GM12892 (cell line): ENCODE measurements at regions not wholly inside any gene's neighbourhood (a gene's known extent, or its start where the extent isn't known, plus 50 kb on each side); places are given as distances from the start of the nearest gene placed in this dataset.

Experiments used
- DNase-seq: peaks from one replicate; pipeline ENCODE4 v3.0.0; 2011; ENCODE audit not compliant: insufficient read length
- FAIRE-seq: peaks from 2 replicates; lab custom pipeline; 2011; peaks lifted over from hg19 to GRCh38; lab: Jason Lieb, UNC
- POLR2A ChIP-seq: IDR thresholded peaks from 2 replicates; pipeline ENCODE4 v1.6.1; 2011; ENCODE audit warnings: low read depth, low read length, control low read depth
- POLR2AphosphoS5 ChIP-seq: IDR thresholded peaks from 2 replicates; pipeline ENCODE4 v1.6.1; 2011; ENCODE audit warnings: low read depth, low read length, control low read depth
- TAF1 ChIP-seq: IDR thresholded peaks from 2 replicates; pipeline ENCODE4 v1.6.1; 2011; ENCODE audit warnings: low read depth, mild to moderate bottlenecking, control low read depth, low read length, borderline replicate concordance

DNA sequence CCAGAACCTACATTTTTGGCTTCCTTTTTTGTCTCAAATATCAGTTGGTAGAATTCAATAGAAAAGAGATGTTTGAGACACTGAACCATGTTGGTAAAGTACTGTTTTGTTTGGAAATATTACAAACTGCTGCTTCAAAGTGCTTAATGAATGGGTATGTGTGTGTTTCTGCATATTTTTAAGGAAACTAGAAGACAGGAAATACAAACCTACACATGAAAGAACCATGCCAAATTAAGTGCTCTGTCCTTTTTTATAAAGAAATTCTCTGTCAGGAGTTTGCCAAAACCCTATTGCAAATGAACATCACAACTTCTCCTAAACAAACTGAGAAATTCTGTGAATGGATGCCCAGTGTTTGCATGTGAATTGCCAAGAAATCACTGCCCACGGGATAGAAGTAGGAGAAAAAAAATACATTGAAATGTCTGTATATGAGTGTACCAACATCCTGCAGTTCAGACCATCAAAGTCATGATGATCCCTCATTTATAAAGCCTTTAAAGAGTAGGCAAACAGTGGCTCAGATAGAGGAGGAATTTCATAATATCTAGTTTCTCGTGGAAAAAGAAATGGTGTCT, 69.6 kb upstream of the RND3 start:
- no peak for FAIRE-seq
- no peak for DNase-seq
- no peak for TF ChIP-seq POLR2A
- no peak for TF ChIP-seq TAF1
- no peak for TF ChIP-seq POLR2AphosphoS5

GRCh38 chr2:150555611-150556356, 68.3 kb upstream of the RND3 start:
- no peak for TF ChIP-seq POLR2AphosphoS5
- no peak for TF ChIP-seq TAF1
- no peak for TF ChIP-seq POLR2A
- DNase-seq (no peak), FAIRE-seq (no peak)

DNA sequence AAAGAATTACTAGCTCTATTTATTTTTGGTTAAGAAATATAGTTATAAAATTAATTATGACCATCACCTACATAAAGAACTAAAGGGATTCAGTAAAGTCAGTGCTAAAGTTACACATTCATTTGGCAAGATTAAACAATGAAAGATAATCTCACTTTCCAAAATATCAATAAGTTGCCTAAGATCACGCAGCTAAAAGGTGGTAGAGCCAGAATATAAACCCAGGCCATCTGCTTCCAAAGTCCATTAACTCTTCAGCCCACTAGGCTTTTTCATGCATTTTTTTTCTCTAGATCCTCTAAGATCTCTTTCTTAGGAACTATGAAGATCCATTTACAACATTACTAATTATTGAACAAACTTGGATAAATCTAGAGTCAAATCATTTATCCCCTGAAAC, 66.6 kb upstream of the RND3 start:
- FAIRE-seq, result no peak
- TF ChIP-seq POLR2A (no peak), TAF1 (no peak), POLR2AphosphoS5 (no peak)
- DNase-seq, result no peak

- no peak for DNase-seq
- TF ChIP-seq POLR2AphosphoS5 (no peak), POLR2A (no peak), TAF1 (no peak)
- no peak for FAIRE-seq
Measured at GRCh38 chr2:150552041-150552820, 64.8 kb upstream of the RND3 start.

GRCh38 chr2:150549381-150549780, 61.9 kb upstream of the RND3 start:
- no peak for TF ChIP-seq POLR2A
- no peak for TF ChIP-seq POLR2AphosphoS5
- no peak for TF ChIP-seq TAF1
- DNase-seq, result no peak
- no peak for FAIRE-seq

DNA sequence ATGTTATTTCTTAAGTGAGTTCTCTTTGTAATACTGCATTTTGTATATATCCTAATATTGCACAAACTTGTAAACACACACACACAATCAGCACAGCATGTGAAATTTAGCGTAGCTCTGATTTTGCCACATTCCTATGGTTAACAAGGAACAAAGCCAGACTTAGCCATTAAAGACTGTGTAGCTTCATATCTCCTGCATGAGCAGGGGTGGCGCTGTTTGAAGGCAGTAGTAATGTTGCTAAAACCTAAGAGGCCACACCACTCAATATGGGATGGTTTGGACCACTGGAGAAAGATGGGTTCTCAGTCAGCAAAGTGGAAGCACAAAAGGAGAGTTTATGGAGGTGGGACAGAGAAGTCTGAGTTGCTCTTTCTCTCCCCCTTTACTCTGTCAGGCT, 61.1 kb upstream of the RND3 start:
- no peak for DNase-seq
- TF ChIP-seq POLR2A (no peak), POLR2AphosphoS5 (no peak), TAF1 (no peak)
- FAIRE-seq, result no peak

DNA sequence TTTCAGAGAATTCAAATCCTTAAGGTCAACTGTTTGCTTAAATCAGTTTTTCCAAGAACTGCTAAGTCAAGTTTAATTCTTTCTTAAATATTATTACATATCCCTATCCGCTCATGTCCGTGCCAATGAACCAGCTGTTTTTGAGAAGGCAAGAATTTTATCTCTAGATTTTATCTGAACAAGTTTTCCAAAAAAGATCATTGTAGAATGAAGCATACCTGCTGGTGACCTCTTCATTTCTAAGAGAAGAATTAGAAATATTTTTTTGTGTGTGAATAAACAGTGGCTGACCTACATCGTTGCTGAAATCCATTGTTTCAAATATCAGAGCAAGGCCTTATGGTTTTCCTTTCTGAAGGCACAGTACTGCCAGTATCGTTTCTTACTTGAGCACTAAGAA, 58.4 kb upstream of the RND3 start:
- no peak for TF ChIP-seq POLR2A
- TF ChIP-seq POLR2AphosphoS5, result no peak
- TF ChIP-seq TAF1, result no peak
- no peak for FAIRE-seq
- no peak for DNase-seq

- TF ChIP-seq TAF1 (no peak), POLR2AphosphoS5 (no peak), POLR2A (no peak)
- FAIRE-seq, result no peak
- DNase-seq, result no peak
Measured at GRCh38 chr2:150544731-150545130, 57.3 kb upstream of the RND3 start.

- TF ChIP-seq TAF1 (no peak), POLR2A (no peak), POLR2AphosphoS5 (no peak)
- FAIRE-seq (no peak), DNase-seq (no peak)
Measured at GRCh38 chr2:150542692-150543091, 55.2 kb upstream of the RND3 start.

DNA sequence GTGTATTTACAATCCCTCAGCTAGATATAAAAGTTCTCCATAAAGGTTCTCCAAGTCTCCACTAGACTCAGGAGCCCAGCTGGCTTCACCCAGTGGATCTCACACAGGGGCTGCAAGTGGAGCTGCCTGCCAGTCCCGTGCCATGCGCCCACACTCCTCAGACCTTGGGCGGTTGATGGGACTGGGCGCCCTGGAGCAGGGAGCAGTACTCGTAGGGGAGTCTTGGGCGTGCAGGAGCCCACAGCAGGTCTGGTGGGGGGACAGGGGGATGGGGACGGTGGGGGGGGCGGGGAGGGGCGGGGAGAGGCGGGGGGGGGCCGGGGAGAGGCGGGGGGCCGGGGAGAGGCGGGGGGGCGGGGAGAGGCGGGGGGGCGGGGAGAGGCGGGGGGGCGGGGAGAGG, 54.7 kb upstream of the RND3 start:
- TF ChIP-seq POLR2A, result no peak
- no peak for TF ChIP-seq TAF1
- TF ChIP-seq POLR2AphosphoS5, result no peak
- no peak for DNase-seq
- no peak for FAIRE-seq

DNA sequence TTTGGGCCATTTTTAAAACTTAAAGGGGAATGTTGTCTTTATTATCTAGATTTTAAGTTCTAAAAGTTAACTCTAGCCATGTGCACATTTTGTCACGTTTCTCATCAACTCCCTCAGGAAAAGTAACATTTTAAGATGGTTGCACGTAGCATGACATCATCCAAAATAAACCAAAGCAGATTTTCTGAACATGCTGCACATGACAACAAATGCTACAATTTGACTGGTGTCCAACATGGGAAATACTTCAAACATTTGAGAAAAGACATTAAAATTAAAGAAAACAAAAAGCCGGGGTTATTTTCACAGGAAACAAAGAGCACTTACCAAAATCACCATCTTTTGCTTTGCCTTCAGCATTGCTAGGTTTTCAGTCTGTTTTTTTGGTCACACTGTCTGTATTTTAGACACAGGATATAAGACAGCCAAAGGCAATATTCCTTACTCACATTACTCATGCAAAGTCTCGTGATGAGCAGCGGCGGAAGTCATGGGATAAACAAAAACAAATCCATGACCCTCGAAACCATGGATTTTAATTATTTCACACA, 51.3 kb upstream of the RND3 start:
- no peak for DNase-seq
- no peak for TF ChIP-seq POLR2AphosphoS5
- TF ChIP-seq POLR2A, result no peak
- TF ChIP-seq TAF1, result no peak
- FAIRE-seq, result no peak
